ENCODE measurements at regions not wholly inside any gene's neighbourhood (a gene's known extent, or its start where the extent isn't known, plus 50 kb on each side); places are given as distances from the start of the nearest gene placed in this dataset.

DNA sequence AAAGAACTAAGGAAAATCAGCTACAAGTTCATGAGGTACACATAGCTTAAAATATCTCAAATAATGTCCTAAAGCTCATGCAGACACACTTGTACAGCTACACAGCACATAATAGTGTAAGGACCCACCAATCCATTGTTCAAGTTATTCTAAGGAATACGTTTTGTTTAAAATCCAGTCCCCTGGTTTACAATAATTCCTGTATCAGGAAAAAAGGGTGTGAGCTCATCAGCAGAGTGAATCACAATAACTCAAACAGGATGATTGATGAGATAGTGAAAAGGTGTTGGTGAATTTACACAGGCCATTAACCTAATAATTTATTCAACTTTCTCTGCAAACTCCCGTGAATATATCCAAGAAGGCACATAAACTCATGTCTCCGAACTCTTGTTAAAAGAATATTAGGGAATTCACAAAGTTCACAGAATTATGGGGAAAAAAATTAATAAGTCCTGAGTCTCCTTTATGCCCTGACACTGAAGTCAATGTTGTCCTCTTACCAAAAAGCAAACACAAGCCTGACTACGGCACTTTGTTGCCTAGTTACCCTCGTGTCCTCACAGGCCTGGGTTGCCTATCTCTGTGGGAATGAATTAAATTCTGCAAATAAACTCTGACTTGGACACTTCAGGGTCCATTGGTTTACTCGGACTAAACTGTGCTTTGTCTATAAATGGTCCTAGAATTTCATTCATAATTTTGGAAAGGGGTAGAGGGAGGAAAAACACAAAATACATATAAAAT, 142.8 kb upstream of the PDE4D start:
- TF ChIP-seq, protein P1, sequence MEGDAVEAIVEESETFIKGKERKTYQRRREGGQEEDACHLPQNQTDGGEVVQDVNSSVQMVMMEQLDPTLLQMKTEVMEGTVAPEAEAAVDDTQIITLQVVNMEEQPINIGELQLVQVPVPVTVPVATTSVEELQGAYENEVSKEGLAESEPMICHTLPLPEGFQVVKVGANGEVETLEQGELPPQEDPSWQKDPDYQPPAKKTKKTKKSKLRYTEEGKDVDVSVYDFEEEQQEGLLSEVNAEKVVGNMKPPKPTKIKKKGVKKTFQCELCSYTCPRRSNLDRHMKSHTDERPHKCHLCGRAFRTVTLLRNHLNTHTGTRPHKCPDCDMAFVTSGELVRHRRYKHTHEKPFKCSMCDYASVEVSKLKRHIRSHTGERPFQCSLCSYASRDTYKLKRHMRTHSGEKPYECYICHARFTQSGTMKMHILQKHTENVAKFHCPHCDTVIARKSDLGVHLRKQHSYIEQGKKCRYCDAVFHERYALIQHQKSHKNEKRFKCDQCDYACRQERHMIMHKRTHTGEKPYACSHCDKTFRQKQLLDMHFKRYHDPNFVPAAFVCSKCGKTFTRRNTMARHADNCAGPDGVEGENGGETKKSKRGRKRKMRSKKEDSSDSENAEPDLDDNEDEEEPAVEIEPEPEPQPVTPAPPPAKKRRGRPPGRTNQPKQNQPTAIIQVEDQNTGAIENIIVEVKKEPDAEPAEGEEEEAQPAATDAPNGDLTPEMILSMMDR (IDR thresholded peaks at IDR 0.05; ENCODE audit: extremely low read depth in 1 of 2, insufficient read depth in 1 of 2, low read depth in 1 of 2, low read length in 2 of 2): no peak
- no peak for TF ChIP-seq MYC (IDR thresholded peaks at IDR 0.05; ENCODE audit: low read depth, low read length)
- no peak for TF ChIP-seq POLR2AphosphoS5 (IDR thresholded peaks at IDR 0.05; ENCODE audit: insufficient read depth, low read depth, low read length)
- no peak for TF ChIP-seq POLR2A (IDR thresholded peaks at IDR 0.05; ENCODE audit: low read depth, low read length)

All from endothelial cell of umbilical vein (primary cell).